Right lobe of liver (tissue), 4 donors: ENCODE measurements at regions not wholly inside any gene's neighbourhood (a gene's known extent, or its start where the extent isn't known, plus 50 kb on each side); places are given as distances from the start of the nearest gene placed in this dataset.

Experiments used
- CTCF ChIP-seq, 4 donors: fragments of 200-600 bp in 3 of 4; fragments of 450-650 bp in 1 of 4; IDR thresholded peaks; one replicate each; pipeline versions ENCODE4 v1.5.1 to v1.8.0; 2016 to 2022; ENCODE audit warnings: antibody characterized with exemption in 4 of 4, mild to moderate bottlenecking in 2 of 4
- POLR2A ChIP-seq: fragments of 450-650 bp; IDR thresholded peaks from one replicate; pipeline ENCODE4 v1.6.1; 2017; ENCODE audit warnings: antibody characterized with exemption, mild to moderate bottlenecking
- donor health status: DM: no; HTN: no; CAD: no.
- donor health status: DM: no; HTN: no; CAD: no.
- donor health status: DM: no; HTN: yes; CAD: no.

- TF ChIP-seq CTCF (IDR thresholded peaks at IDR 0.05) (no peak), POLR2A (no peak)
These were observed 293.9 kb downstream of the DUSP6 start for GRCh38 chr12:89058402-89058801.
